ENCODE measurements at regions not wholly inside any gene's neighbourhood (a gene's known extent, or its start where the extent isn't known, plus 50 kb on each side); places are given as distances from the start of the nearest gene placed in this dataset.

GRCh38 chr1:239755107-239755912 is 336.4 kb upstream of the FMN2 start:
- Histone ChIP-seq H3K27ac (ENCODE audit: low read depth) (no peak overlapping the region), H3K9me2 (ENCODE audit: insufficient read depth) (0 out of 2 replicates have a peak, but pooled peaks cover 7% of the 10 kb centered on the region), H3K36me3 (ENCODE audit: insufficient read depth) (no peaks in the 10 kb centered on the region), H3K4me2 (peak overlapping the region; percentile 33; the same call in 1 of the 2 replicates), H3K79me2 (replicated peaks; ENCODE audit: insufficient read depth) (no peaks in the 10 kb centered on the region), H3K27me3 (ENCODE audit: insufficient read depth) (no peaks in the 10 kb centered on the region), H4K20me1 (replicated peaks; ENCODE audit: insufficient read depth) (no peaks in the 10 kb centered on the region), H3K4me1 (ENCODE audit: insufficient read depth) (peaks cover 12% of the 10 kb centered on the region), H3K4me3 (no peak overlapping the region), H2AFZ (no peak overlapping the region), H3F3A (replicated peaks; ENCODE audit: low read depth) (no peaks in the 10 kb centered on the region)
- H3K36me3 Mint-ChIP-seq (ENCODE audit: low read depth): no peaks in the 10 kb centered on the region
- no peaks in the 10 kb centered on the region for H3K27me3 Mint-ChIP-seq (ENCODE audit: insufficient read depth, low read depth, poor library complexity)
- H3K9me3 Mint-ChIP-seq: no peaks in the 10 kb centered on the region
- peak; percentile 74 for ATAC-seq
- TF ChIP-seq ETS1 (IDR thresholded peaks at IDR 0.05): no peak
- no peak for TF ChIP-seq JUNB (IDR thresholded peaks at IDR 0.05; ENCODE audit: unreplicated experiment)
- TF ChIP-seq CTCF (conservative IDR thresholded peaks at IDR 0.05; ENCODE audit: low read depth in 2 of 2): no peak
- TF ChIP-seq ZNF114 (CRISPR knock-in tag; IDR thresholded peaks at IDR 0.05): no peak
- no peak for TF ChIP-seq CREB1 (CRISPR knock-in tag; IDR thresholded peaks at IDR 0.05; ENCODE audit: low read depth)
- TF ChIP-seq ZNF462 (CRISPR knock-in tag; IDR thresholded peaks at IDR 0.05): no peak
- TF ChIP-seq NANOG (IDR thresholded peaks at IDR 0.05; ENCODE audit: borderline replicate concordance): no peak
- no peak for TF ChIP-seq EZH2phosphoT487 (IDR thresholded peaks at IDR 0.05; ENCODE audit: unreplicated experiment)
- H3K4me1 Mint-ChIP-seq: peaks cover 19% of the 10 kb centered on the region
- no peak overlapping the region for H3K27ac Mint-ChIP-seq
- DNase-seq (ENCODE audit: low spot score): no peak
- H3K4me3 Mint-ChIP-seq: no peak overlapping the region

All from GM23338 (cell line).